ENCODE measurements at regions not wholly inside any gene's neighbourhood (a gene's known extent, or its start where the extent isn't known, plus 50 kb on each side); places are given as distances from the start of the nearest gene placed in this dataset.
"Not testable (repeated sequence)": the region's sequence is repeated elsewhere in the genome, so short reads cannot be mapped to it uniquely, and the experiment has no call there.

GRCh38 chr13:33411312-33411711, 125.8 kb upstream of the STARD13 start:
- DNase-seq (ENCODE audit: low read depth, low spot score), result no peak

- no peak for DNase-seq (ENCODE audit: low read depth, low spot score)
These were observed 130.3 kb upstream of the STARD13 start for GRCh38 chr13:33415822-33416221.

- DNase-seq (ENCODE audit: low read depth, low spot score), result not testable (repeated sequence)
These were observed 132.8 kb upstream of the STARD13 start for GRCh38 chr13:33418224-33418953.

DNA sequence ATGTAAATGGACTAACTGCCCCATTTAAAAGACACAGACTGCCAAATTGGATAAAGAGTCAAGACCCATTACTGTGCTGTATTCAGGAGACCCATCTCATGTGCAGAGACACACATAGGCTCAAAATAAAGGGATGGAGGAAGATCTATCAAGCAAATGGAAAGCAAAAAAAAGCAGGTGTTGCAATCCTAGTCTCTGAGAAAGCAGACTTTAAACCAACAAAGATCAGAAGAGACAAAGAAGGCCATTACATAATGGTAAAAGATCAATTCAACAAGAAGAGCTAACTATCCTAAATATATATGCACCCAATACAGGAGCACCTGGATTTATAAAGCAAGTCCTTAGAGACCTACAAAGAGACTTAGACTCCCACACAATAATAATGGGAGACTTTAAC, 134.6 kb upstream of the STARD13 start:
- not testable (repeated sequence) for DNase-seq (ENCODE audit: low read depth, low spot score)

DNA sequence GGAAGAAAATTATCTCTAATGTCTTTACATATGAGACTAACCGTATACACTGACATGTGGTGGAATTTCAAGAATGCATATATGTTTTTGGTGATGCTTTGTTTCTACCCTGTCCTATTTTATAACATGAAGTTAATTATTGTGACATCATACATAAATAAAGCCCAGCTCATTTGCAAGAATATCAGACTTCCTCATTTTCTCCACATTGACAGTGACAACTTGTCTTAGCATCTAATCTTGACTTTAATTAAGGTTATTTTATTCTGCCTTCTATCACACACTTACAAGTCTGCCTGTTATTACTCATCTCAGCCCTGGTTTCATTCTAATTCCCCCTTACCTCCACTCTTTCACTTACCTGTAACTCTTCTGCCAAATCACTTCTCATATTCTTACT, 140.6 kb upstream of the STARD13 start:
- no peak for DNase-seq (ENCODE audit: low read depth, low spot score)

GRCh38 chr13:33433316-33433715, 147.8 kb upstream of the STARD13 start:
- no peak for DNase-seq (ENCODE audit: low read depth, low spot score)

GRCh38 chr13:33434676-33435075, 149.1 kb upstream of the STARD13 start:
- DNase-seq (ENCODE audit: low read depth, low spot score), result no peak

- no peak for DNase-seq (ENCODE audit: low read depth, low spot score)
These were observed 149.7 kb upstream of the STARD13 start for GRCh38 chr13:33435207-33435606.

GRCh38 chr13:33438918-33439317, 153.4 kb upstream of the STARD13 start:
- no peak for DNase-seq (ENCODE audit: low read depth, low spot score)

DNA sequence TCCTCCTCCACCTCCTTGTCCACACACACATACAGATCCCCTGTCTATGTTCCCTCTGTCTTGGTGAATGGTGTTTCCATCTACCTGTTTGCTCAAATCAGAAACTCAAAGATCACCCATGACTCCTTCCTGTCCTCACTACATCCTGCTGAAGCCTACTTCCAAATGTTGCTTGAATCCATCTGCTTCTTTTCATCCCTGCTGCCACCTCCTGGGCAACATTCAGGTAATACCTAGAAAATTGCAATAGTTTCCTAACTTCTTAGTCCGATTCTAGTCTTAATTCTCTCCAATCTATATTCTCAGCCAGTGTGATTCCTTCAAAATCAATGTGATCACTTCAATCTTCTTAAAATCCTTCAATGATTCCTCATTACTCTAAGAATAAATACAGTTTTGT, 155.5 kb upstream of the STARD13 start:
- DNase-seq (ENCODE audit: low read depth, low spot score), result no peak

GRCh38 chr13:33445024-33445423, 159.5 kb upstream of the STARD13 start:
- DNase-seq (ENCODE audit: low read depth, low spot score), result no peak

GRCh38 chr13:33445476-33445875, 159.9 kb upstream of the STARD13 start:
- DNase-seq (ENCODE audit: low read depth, low spot score), result no peak

GRCh38 chr13:33446821-33447725, 161.5 kb upstream of the STARD13 start:
- DNase-seq (ENCODE audit: low read depth, low spot score), result no peak

DNA sequence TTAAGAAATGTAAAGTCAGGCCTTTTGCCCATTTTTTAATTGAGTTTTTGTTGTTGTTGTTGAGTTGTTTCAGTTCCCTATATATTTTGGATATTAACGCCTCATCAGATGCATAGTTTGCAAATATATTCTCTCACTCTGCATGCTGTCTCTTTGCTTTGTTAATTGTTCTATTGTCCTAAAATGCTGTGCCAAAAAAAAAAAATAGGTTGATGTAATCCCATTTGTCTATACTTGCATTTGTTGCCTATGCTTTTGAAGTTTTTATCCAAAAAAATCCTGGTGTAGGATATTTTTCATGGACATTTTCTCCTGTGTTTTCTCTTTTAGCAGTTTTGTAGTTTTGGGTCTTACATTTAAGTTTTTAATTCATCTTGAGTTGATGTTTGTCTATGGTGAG, 163.3 kb upstream of the STARD13 start:
- no peak for DNase-seq (ENCODE audit: low read depth, low spot score)

GRCh38 chr13:33450956-33451709, 165.6 kb upstream of the STARD13 start:
- no peak for DNase-seq (ENCODE audit: low read depth, low spot score)

- DNase-seq (ENCODE audit: low read depth, low spot score), result no peak
These were observed 167.4 kb upstream of the STARD13 start for GRCh38 chr13:33452873-33453517.

GRCh38 chr13:33453936-33454335, 168.4 kb upstream of the STARD13 start:
- no peak for DNase-seq (ENCODE audit: low read depth, low spot score)

DNA sequence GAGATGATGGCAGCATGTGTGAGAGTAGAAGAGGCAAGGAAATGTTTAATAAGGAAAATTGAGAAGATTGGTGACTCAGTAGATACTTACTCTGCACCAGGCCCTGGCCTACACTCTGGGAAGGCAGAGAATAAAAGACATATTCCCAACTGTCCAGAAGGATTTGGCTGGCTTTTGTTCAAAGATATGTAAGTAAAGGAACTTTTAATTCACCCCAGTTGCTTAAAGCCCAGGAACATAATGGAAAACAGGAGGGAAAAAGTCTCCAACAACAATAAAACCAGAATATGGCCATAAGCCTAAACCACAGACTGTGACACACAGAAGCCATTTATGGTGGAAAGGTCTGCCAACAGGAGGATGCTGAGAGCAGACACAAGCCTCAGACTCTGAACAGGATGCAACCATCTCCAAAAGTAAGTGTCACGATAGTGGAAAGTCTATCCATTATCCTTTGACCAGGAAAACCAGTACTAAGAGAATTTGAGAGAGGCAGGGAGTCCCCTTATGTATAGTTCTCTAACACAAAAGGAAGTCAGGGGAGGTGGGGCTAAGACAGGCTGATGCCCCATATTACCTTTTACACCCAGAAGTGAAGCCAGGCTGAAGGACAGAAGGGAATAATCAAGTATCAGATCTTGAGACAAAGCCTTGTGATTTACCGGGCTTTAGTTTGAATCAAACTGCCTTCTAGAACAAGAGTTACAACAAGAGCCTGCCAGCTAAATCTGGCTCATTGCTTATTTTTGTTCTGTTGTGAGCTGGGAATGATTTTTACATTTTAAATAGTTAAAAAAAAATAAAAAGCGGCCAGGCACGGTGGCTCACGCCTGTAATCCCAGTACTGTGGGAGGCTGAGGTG, 169.5 kb upstream of the STARD13 start:
- DNase-seq (ENCODE audit: low read depth, low spot score), result no peak

GRCh38 chr13:33459702-33460101, 174.1 kb upstream of the STARD13 start:
- DNase-seq (ENCODE audit: low read depth, low spot score), result no peak

DNA sequence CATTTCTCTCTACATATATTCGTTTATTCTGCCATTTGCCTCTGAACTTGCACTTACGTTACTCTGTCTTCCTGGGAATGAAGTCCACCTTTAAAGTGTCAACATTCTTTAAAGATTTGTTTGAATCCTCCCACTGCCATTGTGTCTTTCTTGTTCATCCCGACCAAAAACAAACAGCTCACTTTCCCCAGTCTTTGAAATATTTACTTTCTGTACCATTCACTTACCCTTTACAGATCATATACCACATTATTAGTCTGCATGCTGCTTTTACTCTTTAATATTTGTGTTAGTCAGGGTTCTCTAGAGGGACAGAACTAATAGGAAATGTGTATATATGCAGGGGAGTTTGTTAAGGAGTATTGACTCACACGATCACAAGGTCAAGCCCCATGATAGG, 176.6 kb upstream of the STARD13 start:
- no peak for DNase-seq (ENCODE audit: low read depth, low spot score)

DNA sequence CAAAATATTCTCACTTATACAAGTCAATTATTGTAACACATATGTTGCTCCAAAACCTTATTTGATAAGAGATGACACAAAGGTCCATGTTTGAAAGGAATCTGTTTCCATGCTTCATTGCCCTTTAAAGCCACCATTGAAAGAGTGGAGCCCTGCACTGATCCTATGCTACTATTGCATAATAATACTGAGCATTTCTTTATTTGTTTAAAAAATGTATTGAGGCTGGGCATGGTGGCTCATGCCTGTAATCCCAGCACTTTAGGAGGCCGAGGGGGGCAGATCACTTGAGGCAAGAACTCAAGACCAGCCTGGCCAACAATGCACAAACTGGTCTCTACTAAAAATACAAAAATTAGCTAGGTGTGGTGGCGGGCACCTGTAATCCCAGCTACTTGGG, 178.8 kb upstream of the STARD13 start:
- no peak for DNase-seq (ENCODE audit: low read depth, low spot score)
